Endothelial cell of umbilical vein (primary cell): ENCODE measurements at regions not wholly inside any gene's neighbourhood (a gene's known extent, or its start where the extent isn't known, plus 50 kb on each side); places are given as distances from the start of the nearest gene placed in this dataset.
"Not testable (repeated sequence)": the region's sequence is repeated elsewhere in the genome, so short reads cannot be mapped to it uniquely, and the experiment has no call there.

Experiments used
- CTCF ChIP-seq, 2 donors: IDR thresholded peaks; 1 replicate in 1 of 2; 2 replicates in 1 of 2; pipeline ENCODE4 v1.5.1; 2011; ENCODE audit warnings: low read length in 2 of 2, mild to moderate bottlenecking in 2 of 2, moderate library complexity in 2 of 2, control low read depth in 1 of 2, inconsistent platforms in 1 of 2, low read depth in 1 of 2; ENCODE audit not compliant: insufficient read depth in 1 of 2; ENCODE audit errors: extremely low read depth in 1 of 2
- EZH2 ChIP-seq: IDR thresholded peaks from 2 replicates; pipeline ENCODE4 v1.6.1; 2012; ENCODE audit warnings: borderline replicate concordance, low read depth, mild to moderate bottlenecking, moderate library complexity, low read length, inconsistent platforms; ENCODE audit not compliant: severe bottlenecking
- FOS ChIP-seq: IDR thresholded peaks from 2 replicates; pipeline ENCODE4 v1.6.1; 2011; ENCODE audit warnings: mild to moderate bottlenecking, low read length, moderate library complexity, borderline replicate concordance; ENCODE audit not compliant: insufficient read depth
- JUN ChIP-seq: IDR thresholded peaks from 2 replicates; pipeline ENCODE4 v1.6.1; 2011; ENCODE audit warnings: borderline replicate concordance, low read depth; ENCODE audit not compliant: insufficient read length, insufficient read depth
- MAX ChIP-seq: IDR thresholded peaks from 2 replicates; pipeline ENCODE4 v1.6.1; 2011; ENCODE audit not compliant: insufficient read depth, insufficient read length
- POLR2A ChIP-seq: IDR thresholded peaks from 2 replicates; pipeline ENCODE4 v1.6.1; 2012; ENCODE audit warnings: low read depth, mild to moderate bottlenecking, control low read depth, low read length

- TF ChIP-seq CTCF (IDR thresholded peaks at IDR 0.05; ENCODE audit: extremely low read depth in 1 of 2, insufficient read depth in 1 of 2, low read depth in 1 of 2, low read length in 2 of 2); EZH2; MAX; POLR2A; FOS; JUN: not testable (repeated sequence)
Observed at GRCh38 chr18:15003636-15004269, 255.8 kb downstream of the ANKRD30B start.
